ENCODE measurements at regions not wholly inside any gene's neighbourhood (a gene's known extent, or its start where the extent isn't known, plus 50 kb on each side); places are given as distances from the start of the nearest gene placed in this dataset.

GRCh38 chr15:89017370-89018066 lies 70.7 kb upstream of the ABHD2 start (continued):
- no peak for TF ChIP-seq NKRF (conservative IDR thresholded peaks at IDR 0.05)
- TF ChIP-seq TCF3 (IDR thresholded peaks at IDR 0.05; ENCODE audit: borderline replicate concordance, insufficient read depth, low read depth, low read length) = no peak
- no peak for TF ChIP-seq SPI1 (IDR thresholded peaks at IDR 0.05; ENCODE audit: borderline replicate concordance, insufficient read depth, low read depth, low read length)
- peak; percentile 20; the same call in 1 of the 2 replicates for TF ChIP-seq BCL11A (IDR thresholded peaks at IDR 0.05; ENCODE audit: low read depth, low read length)
- peak; percentile 47; the same call in 1 of the 2 replicates for TF ChIP-seq MTA2 (IDR thresholded peaks at IDR 0.05; ENCODE audit: low read depth)
- TF ChIP-seq HSF1 (IDR thresholded peaks at IDR 0.05; ENCODE audit: low read depth, low read length) = no peak
- TF ChIP-seq EP300 (IDR thresholded peaks at IDR 0.05; ENCODE audit: borderline replicate concordance in 1 of 2, control insufficient read depth in 1 of 2, low read depth in 2 of 2, low read length in 2 of 2) = 0 out of 4 replicates have a peak, but pooled peaks of 1 of the 2 experiments have one; percentile 14
- no peak for TF ChIP-seq ZNF622 (IDR thresholded peaks at IDR 0.05)
- peak; percentile 84; the same call in 1 of the 2 replicates for TF ChIP-seq GATAD2B (conservative IDR thresholded peaks at IDR 0.05; ENCODE audit: low read depth)
- no peak for TF ChIP-seq SIN3A (IDR thresholded peaks at IDR 0.05; ENCODE audit: low read depth, low read length)
- no peak for TF ChIP-seq JUNB (IDR thresholded peaks at IDR 0.05)
- no peak for TF ChIP-seq SUPT20H (IDR thresholded peaks at IDR 0.05; ENCODE audit: borderline replicate concordance, control insufficient read depth, low read depth, low read length)
- TF ChIP-seq IKZF1 (conservative IDR thresholded peaks at IDR 0.05) = peak; percentile 42; the same call in 1 of the 2 replicates
- TF ChIP-seq, protein P1, sequence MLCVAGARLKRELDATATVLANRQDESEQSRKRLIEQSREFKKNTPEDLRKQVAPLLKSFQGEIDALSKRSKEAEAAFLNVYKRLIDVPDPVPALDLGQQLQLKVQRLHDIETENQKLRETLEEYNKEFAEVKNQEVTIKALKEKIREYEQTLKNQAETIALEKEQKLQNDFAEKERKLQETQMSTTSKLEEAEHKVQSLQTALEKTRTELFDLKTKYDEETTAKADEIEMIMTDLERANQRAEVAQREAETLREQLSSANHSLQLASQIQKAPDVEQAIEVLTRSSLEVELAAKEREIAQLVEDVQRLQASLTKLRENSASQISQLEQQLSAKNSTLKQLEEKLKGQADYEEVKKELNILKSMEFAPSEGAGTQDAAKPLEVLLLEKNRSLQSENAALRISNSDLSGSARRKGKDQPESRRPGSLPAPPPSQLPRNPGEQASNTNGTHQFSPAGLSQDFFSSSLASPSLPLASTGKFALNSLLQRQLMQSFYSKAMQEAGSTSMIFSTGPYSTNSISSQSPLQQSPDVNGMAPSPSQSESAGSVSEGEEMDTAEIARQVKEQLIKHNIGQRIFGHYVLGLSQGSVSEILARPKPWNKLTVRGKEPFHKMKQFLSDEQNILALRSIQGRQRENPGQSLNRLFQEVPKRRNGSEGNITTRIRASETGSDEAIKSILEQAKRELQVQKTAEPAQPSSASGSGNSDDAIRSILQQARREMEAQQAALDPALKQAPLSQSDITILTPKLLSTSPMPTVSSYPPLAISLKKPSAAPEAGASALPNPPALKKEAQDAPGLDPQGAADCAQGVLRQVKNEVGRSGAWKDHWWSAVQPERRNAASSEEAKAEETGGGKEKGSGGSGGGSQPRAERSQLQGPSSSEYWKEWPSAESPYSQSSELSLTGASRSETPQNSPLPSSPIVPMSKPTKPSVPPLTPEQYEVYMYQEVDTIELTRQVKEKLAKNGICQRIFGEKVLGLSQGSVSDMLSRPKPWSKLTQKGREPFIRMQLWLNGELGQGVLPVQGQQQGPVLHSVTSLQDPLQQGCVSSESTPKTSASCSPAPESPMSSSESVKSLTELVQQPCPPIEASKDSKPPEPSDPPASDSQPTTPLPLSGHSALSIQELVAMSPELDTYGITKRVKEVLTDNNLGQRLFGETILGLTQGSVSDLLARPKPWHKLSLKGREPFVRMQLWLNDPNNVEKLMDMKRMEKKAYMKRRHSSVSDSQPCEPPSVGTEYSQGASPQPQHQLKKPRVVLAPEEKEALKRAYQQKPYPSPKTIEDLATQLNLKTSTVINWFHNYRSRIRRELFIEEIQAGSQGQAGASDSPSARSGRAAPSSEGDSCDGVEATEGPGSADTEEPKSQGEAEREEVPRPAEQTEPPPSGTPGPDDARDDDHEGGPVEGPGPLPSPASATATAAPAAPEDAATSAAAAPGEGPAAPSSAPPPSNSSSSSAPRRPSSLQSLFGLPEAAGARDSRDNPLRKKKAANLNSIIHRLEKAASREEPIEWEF (IDR thresholded peaks at IDR 0.05; ENCODE audit: insufficient replicate concordance, low read depth, low read length) = peak; percentile 69
- TF ChIP-seq RUNX3 (IDR thresholded peaks at IDR 0.05; ENCODE audit: low read length) = peak; percentile 66
- 0 out of 4 replicates have a peak, but pooled peaks of 1 of the 2 experiments have one; percentile 23 for TF ChIP-seq IKZF2 (IDR thresholded peaks at IDR 0.05)
- no peak for TF ChIP-seq SMARCA5 (IDR thresholded peaks at IDR 0.05)
- no peak for TF ChIP-seq RELB (IDR thresholded peaks at IDR 0.05; ENCODE audit: low read depth)
- peak; percentile 94 for TF ChIP-seq MEF2B (IDR thresholded peaks at IDR 0.05; ENCODE audit: partially characterized antibody, poor library complexity, severe bottlenecking)
- TF ChIP-seq CBFB (IDR thresholded peaks at IDR 0.05; ENCODE audit: low read depth) = peak; percentile 27; the same call in 1 of the 2 replicates

Data from GM12878 (cell line).